ENCODE measurements at regions not wholly inside any gene's neighbourhood (a gene's known extent, or its start where the extent isn't known, plus 50 kb on each side); places are given as distances from the start of the nearest gene placed in this dataset.
"Not testable (repeated sequence)": the region's sequence is repeated elsewhere in the genome, so short reads cannot be mapped to it uniquely, and the experiment has no call there.

DNA sequence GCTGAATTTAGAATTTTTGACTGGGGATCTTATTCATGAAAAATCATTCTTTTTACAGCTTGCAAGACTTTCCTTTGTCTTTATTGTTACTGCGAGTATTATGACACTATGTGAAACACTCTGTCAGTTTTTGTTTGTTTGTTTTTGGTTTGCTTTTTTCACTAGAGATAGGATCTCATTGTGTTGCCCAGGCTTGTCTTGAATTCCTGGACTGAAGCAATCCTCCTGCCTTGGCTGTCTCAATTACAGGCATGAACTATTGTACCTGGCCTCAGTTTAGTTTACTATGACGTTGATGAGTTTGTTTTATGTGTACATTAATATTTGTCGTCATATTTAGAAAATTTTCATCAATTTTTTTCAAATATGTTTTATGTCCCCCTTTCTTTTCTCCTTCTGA lies 1030.0 kb upstream of the PRR20A start:
- TF ChIP-seq, protein P1, sequence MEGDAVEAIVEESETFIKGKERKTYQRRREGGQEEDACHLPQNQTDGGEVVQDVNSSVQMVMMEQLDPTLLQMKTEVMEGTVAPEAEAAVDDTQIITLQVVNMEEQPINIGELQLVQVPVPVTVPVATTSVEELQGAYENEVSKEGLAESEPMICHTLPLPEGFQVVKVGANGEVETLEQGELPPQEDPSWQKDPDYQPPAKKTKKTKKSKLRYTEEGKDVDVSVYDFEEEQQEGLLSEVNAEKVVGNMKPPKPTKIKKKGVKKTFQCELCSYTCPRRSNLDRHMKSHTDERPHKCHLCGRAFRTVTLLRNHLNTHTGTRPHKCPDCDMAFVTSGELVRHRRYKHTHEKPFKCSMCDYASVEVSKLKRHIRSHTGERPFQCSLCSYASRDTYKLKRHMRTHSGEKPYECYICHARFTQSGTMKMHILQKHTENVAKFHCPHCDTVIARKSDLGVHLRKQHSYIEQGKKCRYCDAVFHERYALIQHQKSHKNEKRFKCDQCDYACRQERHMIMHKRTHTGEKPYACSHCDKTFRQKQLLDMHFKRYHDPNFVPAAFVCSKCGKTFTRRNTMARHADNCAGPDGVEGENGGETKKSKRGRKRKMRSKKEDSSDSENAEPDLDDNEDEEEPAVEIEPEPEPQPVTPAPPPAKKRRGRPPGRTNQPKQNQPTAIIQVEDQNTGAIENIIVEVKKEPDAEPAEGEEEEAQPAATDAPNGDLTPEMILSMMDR (IDR thresholded peaks at IDR 0.05; ENCODE audit: control extremely low read depth, extremely low read depth, low read depth, missing control alignments), result no peak
- ChIA-PET CTCF (no interaction called here), POLR2A (no interaction called here)
- DNase-seq (ENCODE audit: extremely low spot score), result no peak

DNA sequence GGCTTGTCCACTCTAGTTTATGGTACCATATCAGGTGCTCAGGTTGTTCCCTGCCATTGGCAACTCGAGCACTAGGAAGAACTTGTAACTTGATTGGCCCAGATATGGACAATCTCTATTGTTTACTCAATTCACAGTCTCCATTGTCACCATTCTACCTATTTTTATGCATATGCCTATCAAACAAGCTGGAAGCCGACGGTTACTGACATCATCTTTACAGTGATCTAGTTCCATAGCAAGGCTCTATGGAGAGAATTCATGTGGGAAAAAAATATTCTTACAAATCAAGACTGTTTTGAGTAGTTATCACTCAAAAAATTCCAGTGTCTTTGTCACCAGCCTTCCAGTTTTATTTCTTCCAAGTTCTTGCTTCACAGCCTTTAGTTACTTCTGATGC lies 1006.2 kb upstream of the PRR20A start:
- CTCF ChIA-PET, result no interaction called here
- TF ChIP-seq, protein P1 (IDR thresholded peaks at IDR 0.05; ENCODE audit: control extremely low read depth, extremely low read depth, low read depth, missing control alignments), result no peak
- POLR2A ChIA-PET, result no interaction called here
- DNase-seq (ENCODE audit: extremely low spot score), result no peak

DNA sequence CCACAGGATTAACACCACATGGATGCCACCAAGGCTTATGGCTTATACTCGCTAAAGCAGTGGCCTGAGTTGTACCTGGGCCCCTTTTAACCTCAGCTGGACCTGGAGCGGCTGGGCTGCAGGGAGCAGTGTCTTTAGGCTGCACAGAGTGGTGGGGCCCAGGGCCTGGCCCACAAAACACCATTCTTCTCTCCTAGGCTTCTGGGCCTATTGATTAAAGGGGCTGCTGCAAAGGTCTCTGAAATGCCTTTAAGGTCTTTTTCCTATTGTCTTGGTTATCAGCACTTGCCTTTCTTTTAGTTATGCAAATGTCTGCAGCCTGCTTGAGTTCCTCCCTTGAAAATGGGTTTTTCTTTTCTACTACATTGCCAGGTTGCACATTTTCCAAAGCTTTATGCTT lies 973.9 kb upstream of the PRR20A start:
- CTCF ChIA-PET, result no interaction called here
- POLR2A ChIA-PET, result no interaction called here
- TF ChIP-seq, protein P1 (IDR thresholded peaks at IDR 0.05; ENCODE audit: control extremely low read depth, extremely low read depth, low read depth, missing control alignments), result no peak
- no peak for DNase-seq (ENCODE audit: extremely low spot score)

DNA sequence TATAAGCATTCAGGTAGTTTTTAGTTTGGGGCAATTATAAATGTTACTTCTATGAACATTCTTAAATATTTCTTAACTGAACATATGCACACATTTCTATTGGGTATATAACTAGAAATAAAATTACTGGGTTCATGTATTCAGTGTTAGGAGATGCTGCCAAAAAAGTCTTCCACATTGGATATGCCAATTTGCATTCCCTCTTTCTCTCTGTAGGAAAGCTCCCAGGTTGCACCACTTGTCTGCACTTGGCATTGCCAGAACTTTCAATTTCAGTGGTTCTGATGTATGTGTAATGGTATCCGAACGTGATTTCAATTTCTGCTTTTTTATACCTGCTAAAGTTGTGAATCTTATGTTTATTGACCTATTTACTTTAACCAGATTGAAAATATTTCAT lies 972.1 kb upstream of the PRR20A start:
- ChIA-PET POLR2A (no interaction called here), CTCF (no interaction called here)
- TF ChIP-seq, protein P1 (IDR thresholded peaks at IDR 0.05; ENCODE audit: control extremely low read depth, extremely low read depth, low read depth, missing control alignments), result no peak
- DNase-seq (ENCODE audit: extremely low spot score), result no peak

DNA sequence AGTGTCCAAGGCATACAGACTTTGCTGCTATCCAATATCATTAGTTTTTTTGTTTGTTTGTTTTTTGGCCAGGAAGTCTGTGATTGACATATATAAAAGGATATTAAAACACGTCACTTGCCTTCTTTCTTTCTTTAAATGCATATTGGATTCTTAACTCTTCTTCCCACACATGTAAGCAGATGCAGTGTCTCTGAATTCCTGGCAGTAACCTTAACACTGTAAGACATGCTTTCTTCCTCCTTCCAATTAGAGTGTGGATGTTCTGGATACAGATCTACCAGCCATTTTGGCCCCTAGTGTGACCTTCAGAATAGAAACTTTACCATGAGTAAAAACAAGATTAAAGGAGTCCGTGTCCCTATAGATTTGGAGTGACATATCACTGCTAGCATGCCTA lies 967.4 kb upstream of the PRR20A start:
- no peak for DNase-seq (ENCODE audit: extremely low spot score)
- POLR2A ChIA-PET, result no interaction called here
- CTCF ChIA-PET, result no interaction called here
- TF ChIP-seq, protein P1 (IDR thresholded peaks at IDR 0.05; ENCODE audit: control extremely low read depth, extremely low read depth, low read depth, missing control alignments), result no peak

DNA sequence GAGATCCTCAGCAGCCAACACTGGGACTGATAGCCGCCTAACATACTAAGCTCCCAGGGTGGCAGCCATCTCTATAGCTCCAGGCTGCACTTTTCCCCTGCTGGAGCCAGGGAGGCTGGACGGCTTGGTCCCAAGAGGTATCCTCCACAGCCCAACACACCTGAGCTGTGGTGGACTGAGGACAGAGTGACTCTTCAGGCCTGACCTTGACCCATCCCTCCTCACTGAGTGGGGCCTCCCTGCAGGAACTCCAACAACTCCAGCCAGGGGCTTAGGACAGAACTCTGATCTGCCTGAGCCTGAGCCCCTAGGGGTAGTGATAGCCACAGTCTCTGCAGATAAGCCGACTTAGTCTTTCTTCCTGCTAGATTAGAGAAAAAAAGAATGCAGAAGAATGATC lies 958.1 kb upstream of the PRR20A start:
- ChIA-PET POLR2A (no interaction called here), CTCF (no interaction called here)
- TF ChIP-seq, protein P1 (IDR thresholded peaks at IDR 0.05; ENCODE audit: control extremely low read depth, extremely low read depth, low read depth, missing control alignments), result no peak
- DNase-seq (ENCODE audit: extremely low spot score), result no peak

DNA sequence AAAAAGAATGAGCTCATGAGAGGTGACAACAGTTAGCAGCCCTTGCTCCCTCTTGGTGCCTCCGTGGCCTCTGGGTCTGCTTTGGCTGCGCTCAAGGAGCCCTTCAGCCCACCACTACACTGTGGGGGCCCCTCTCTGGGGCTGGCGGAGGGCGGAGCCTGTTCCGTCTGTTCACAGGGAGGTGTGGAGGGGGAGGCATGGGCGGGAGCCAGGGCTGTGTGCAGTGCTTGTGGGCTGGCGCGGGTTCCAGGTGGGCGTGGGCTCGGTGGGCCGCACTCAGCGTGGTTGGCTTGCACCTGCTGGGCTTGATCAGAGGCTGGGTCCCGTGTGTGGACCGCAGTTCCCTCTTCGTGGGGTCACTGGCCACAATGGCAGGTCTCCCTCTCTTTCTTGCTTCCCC lies 953.4 kb upstream of the PRR20A start:
- TF ChIP-seq, protein P1 (IDR thresholded peaks at IDR 0.05; ENCODE audit: control extremely low read depth, extremely low read depth, low read depth, missing control alignments), result no peak
- CTCF ChIA-PET, result interaction anchor here (1.0 kb wide), 1 partner anchor 30 kb away, joined by 3 read pairs; no protein-coding TSS in a partner anchor
- POLR2A ChIA-PET, result no interaction called here

DNA sequence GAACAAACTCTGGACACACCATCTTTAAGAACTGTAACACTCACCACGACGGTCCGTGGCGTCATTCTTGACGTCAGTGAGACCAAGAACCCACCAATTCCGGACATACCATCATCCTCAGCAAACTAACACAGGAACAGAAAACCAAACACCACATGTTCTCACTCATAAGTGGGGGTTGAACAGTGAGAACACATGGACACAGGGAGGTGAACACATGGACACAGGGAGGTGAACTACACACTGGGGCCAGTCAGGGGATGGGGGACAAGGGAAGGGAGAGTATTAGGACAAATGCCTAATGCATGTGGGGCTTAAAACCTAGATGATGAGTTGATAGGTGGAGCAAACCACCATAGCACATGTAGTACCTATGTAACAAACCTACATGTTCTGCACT lies 952.1 kb upstream of the PRR20A start:
- DNase-seq (ENCODE audit: extremely low spot score); POLR2A ChIA-PET: not testable (repeated sequence)
- CTCF ChIA-PET, result interaction anchor here (1.2 kb wide), 1 partner anchor 10 kb away, joined by 3 read pairs; no protein-coding TSS in a partner anchor

More for the DNA sequence above, 953.4 kb upstream of the PRR20A start:
- DNase-seq (ENCODE audit: extremely low spot score), result no peak
